ENCODE measurements at regions not wholly inside any gene's neighbourhood (a gene's known extent, or its start where the extent isn't known, plus 50 kb on each side); places are given as distances from the start of the nearest gene placed in this dataset.

GRCh38 chr10:117601716-117602115, 59.2 kb downstream of the EMX2 start:
- DNase-seq (ENCODE audit: low spot score): no peak
- TF ChIP-seq, protein P1, sequence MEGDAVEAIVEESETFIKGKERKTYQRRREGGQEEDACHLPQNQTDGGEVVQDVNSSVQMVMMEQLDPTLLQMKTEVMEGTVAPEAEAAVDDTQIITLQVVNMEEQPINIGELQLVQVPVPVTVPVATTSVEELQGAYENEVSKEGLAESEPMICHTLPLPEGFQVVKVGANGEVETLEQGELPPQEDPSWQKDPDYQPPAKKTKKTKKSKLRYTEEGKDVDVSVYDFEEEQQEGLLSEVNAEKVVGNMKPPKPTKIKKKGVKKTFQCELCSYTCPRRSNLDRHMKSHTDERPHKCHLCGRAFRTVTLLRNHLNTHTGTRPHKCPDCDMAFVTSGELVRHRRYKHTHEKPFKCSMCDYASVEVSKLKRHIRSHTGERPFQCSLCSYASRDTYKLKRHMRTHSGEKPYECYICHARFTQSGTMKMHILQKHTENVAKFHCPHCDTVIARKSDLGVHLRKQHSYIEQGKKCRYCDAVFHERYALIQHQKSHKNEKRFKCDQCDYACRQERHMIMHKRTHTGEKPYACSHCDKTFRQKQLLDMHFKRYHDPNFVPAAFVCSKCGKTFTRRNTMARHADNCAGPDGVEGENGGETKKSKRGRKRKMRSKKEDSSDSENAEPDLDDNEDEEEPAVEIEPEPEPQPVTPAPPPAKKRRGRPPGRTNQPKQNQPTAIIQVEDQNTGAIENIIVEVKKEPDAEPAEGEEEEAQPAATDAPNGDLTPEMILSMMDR (IDR thresholded peaks at IDR 0.05; ENCODE audit: extremely low read depth, missing control alignments): no peak

GRCh38 chr10:117603081-117603480, 60.5 kb downstream of the EMX2 start:
- TF ChIP-seq, protein P1 (IDR thresholded peaks at IDR 0.05; ENCODE audit: extremely low read depth, missing control alignments): no peak

DNA sequence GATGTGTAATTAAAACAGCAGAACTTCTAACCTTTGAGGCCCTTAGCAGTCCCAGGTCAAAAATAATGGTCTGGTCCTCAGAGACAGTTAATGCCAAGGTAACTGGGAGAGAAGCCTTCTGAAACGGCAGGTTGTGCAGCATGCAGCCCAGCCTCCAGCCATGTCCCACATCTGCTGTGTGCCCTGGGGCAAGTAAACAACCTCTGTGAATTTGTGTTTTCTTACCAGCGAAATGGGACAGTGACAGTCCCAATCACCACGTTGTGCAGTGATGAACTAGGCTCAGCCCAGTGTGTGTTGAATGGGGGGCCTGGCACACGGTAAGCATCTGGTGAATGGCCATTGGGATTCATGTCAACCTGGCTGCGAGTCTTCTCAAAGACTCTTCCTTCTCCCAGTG, 61.2 kb downstream of the EMX2 start:
- TF ChIP-seq, protein P1 (IDR thresholded peaks at IDR 0.05; ENCODE audit: extremely low read depth, missing control alignments): no peak
- DNase-seq (ENCODE audit: low spot score): no peak

More at GRCh38 chr10:117603081-117603480, 60.5 kb downstream of the EMX2 start:
- no peak for DNase-seq (ENCODE audit: low spot score)

- TF ChIP-seq, protein P1 (IDR thresholded peaks at IDR 0.05; ENCODE audit: extremely low read depth, missing control alignments): no peak
- no peak for DNase-seq (ENCODE audit: low spot score)
Measured at GRCh38 chr10:117609095-117609795, 66.7 kb downstream of the EMX2 start.

DNA sequence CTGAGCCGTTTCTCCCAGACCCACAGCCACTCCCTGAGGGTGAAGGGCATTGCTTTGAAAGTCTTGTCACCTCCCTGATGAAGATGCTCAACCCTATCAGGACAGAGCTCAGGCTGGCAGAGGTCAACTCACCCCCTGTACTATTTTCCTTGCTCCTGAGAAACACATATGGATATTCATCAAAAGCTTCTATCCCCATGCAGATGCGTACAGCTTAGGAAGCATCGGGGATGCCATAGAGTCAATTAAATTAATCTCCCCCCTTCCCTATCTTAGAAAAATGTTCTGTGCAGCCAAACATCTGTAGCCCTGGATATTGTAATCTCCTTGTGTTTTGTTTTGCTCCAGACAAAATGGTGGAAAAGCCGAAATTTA, 67.2 kb downstream of the EMX2 start:
- TF ChIP-seq, protein P1 (IDR thresholded peaks at IDR 0.05; ENCODE audit: extremely low read depth, missing control alignments): no peak
- DNase-seq (ENCODE audit: low spot score): no peak

DNA sequence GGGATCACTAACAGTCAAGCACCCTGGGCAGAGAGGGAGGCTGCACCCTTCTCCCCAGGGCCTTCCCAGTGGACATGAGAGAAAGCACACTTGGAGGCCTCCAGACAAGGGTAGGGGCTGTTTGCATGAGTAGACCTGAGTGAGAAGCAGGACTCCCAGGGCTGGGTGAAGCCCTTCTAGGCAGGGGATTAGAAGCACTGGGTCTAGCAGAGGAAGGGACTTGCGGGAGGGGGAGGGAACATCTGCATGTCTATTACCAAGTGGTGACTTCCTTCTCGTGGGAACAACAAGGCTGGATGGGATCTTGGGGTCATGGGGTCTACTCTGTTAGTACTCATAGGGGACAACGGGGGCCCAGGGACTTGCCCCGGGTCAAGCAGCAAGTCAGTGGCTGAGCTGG, 67.8 kb downstream of the EMX2 start:
- TF ChIP-seq, protein P1 (IDR thresholded peaks at IDR 0.05; ENCODE audit: extremely low read depth, missing control alignments): no peak
- DNase-seq (ENCODE audit: low spot score): no peak

DNA sequence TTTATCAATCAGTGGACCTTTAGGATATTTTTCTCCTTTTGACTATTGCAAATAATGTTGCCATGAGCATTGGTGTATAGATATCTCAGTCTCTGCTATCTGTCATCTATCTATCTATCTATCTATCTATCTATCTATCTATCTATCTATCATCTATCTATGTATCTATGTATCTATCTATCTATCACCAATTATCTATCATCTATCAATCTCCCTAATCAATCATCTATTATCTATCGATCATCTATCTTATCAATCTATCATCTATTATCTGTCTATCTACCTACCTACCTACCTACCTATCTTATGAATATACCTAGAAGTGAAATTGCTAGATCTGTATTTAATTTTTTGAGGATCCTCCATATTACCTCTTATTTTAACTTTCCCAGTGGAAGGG, 69.6 kb downstream of the EMX2 start:
- no peak for DNase-seq (ENCODE audit: low spot score)
- TF ChIP-seq, protein P1 (IDR thresholded peaks at IDR 0.05; ENCODE audit: extremely low read depth, missing control alignments): no peak

Measured in GM20000 (cell line).